ENCODE measurements at regions not wholly inside any gene's neighbourhood (a gene's known extent, or its start where the extent isn't known, plus 50 kb on each side); places are given as distances from the start of the nearest gene placed in this dataset.

- no peaks in the 10 kb centered on the region for H3K36me3 ChIP-seq (ENCODE audit: control insufficient read depth, insufficient read depth, low read length)
- no peaks in the 10 kb centered on the region for H3K27me3 ChIP-seq (ENCODE audit: control insufficient read depth, insufficient read depth, low read length)
- DNase-seq (ENCODE audit: low read depth, low spot score) = no peak
- no peaks in the 10 kb centered on the region for H3K4me1 ChIP-seq (ENCODE audit: control insufficient read depth, insufficient read depth, low read length)
- WGBS (ENCODE audit: insufficient coverage, insufficient read length) = no CpG with 5 or more reads among the region's 2 CpGs
- H3K9me3 ChIP-seq (ENCODE audit: control insufficient read depth, insufficient read depth, low read length) = no peaks in the 10 kb centered on the region
- H3K4me3 ChIP-seq (ENCODE audit: low read length) = no peak overlapping the region
- H3K27ac ChIP-seq (ENCODE audit: low read length) = no peak overlapping the region
These were observed 516.3 kb downstream of the SLITRK6 start for GRCh38 chr13:85282876-85283275.

GRCh38 chr13:85278851-85279250, 520.4 kb downstream of the SLITRK6 start:
- Histone ChIP-seq H3K4me1 (ENCODE audit: control insufficient read depth, insufficient read depth, low read length) (no peaks in the 10 kb centered on the region), H3K9me3 (ENCODE audit: control insufficient read depth, insufficient read depth, low read length) (no peaks in the 10 kb centered on the region), H3K4me3 (ENCODE audit: low read length) (no peak overlapping the region), H3K27ac (ENCODE audit: low read length) (no peak overlapping the region), H3K27me3 (ENCODE audit: control insufficient read depth, insufficient read depth, low read length) (no peaks in the 10 kb centered on the region), H3K36me3 (ENCODE audit: control insufficient read depth, insufficient read depth, low read length) (no peaks in the 10 kb centered on the region)
- DNase-seq (ENCODE audit: low read depth, low spot score) = no peak
- no CpG with 5 or more reads among the region's 2 CpGs for WGBS (ENCODE audit: insufficient coverage, insufficient read length)

- DNase-seq (ENCODE audit: low read depth, low spot score) = no peak
- Histone ChIP-seq H3K36me3 (ENCODE audit: control insufficient read depth, insufficient read depth, low read length) (no peaks in the 10 kb centered on the region), H3K27me3 (ENCODE audit: control insufficient read depth, insufficient read depth, low read length) (no peaks in the 10 kb centered on the region), H3K4me1 (ENCODE audit: control insufficient read depth, insufficient read depth, low read length) (no peaks in the 10 kb centered on the region), H3K4me3 (ENCODE audit: low read length) (no peak overlapping the region), H3K27ac (ENCODE audit: low read length) (no peak overlapping the region), H3K9me3 (ENCODE audit: control insufficient read depth, insufficient read depth, low read length) (no peaks in the 10 kb centered on the region)
- WGBS (ENCODE audit: insufficient coverage, insufficient read length) = no CpG with 5 or more reads among the region's 1 CpG
These were observed 521.5 kb downstream of the SLITRK6 start for GRCh38 chr13:85277748-85278147.

GRCh38 chr13:85266771-85267170, 532.4 kb downstream of the SLITRK6 start:
- WGBS (ENCODE audit: insufficient coverage, insufficient read length) = no CpG with 5 or more reads among the region's 2 CpGs

GRCh38 chr13:85266331-85266730, 532.9 kb downstream of the SLITRK6 start:
- H3K27me3 ChIP-seq (ENCODE audit: control insufficient read depth, insufficient read depth, low read length) = no peaks in the 10 kb centered on the region
- no peaks in the 10 kb centered on the region for H3K4me1 ChIP-seq (ENCODE audit: control insufficient read depth, insufficient read depth, low read length)
- no CpG with 5 or more reads among the region's 1 CpG for WGBS (ENCODE audit: insufficient coverage, insufficient read length)
- no peak overlapping the region for H3K4me3 ChIP-seq (ENCODE audit: low read length)
- no peaks in the 10 kb centered on the region for H3K36me3 ChIP-seq (ENCODE audit: control insufficient read depth, insufficient read depth, low read length)
- H3K9me3 ChIP-seq (ENCODE audit: control insufficient read depth, insufficient read depth, low read length) = no peaks in the 10 kb centered on the region
- no peak for DNase-seq (ENCODE audit: low read depth, low spot score)
- no peak overlapping the region for H3K27ac ChIP-seq (ENCODE audit: low read length)

More at GRCh38 chr13:85266771-85267170, 532.4 kb downstream of the SLITRK6 start:
- Histone ChIP-seq H3K36me3 (ENCODE audit: control insufficient read depth, insufficient read depth, low read length) (no peaks in the 10 kb centered on the region), H3K27ac (ENCODE audit: low read length) (no peak overlapping the region), H3K4me3 (ENCODE audit: low read length) (no peak overlapping the region), H3K4me1 (ENCODE audit: control insufficient read depth, insufficient read depth, low read length) (no peaks in the 10 kb centered on the region), H3K27me3 (ENCODE audit: control insufficient read depth, insufficient read depth, low read length) (no peaks in the 10 kb centered on the region), H3K9me3 (ENCODE audit: control insufficient read depth, insufficient read depth, low read length) (no peaks in the 10 kb centered on the region)
- no peak for DNase-seq (ENCODE audit: low read depth, low spot score)

- H3K4me3 ChIP-seq (ENCODE audit: low read length) = no peak overlapping the region
- no peaks in the 10 kb centered on the region for H3K36me3 ChIP-seq (ENCODE audit: control insufficient read depth, insufficient read depth, low read length)
- H3K27ac ChIP-seq (ENCODE audit: low read length) = no peak overlapping the region
- H3K9me3 ChIP-seq (ENCODE audit: control insufficient read depth, insufficient read depth, low read length) = no peaks in the 10 kb centered on the region
- H3K27me3 ChIP-seq (ENCODE audit: control insufficient read depth, insufficient read depth, low read length) = no peaks in the 10 kb centered on the region
- no peaks in the 10 kb centered on the region; the same call in 1 of the 2 replicates for H3K4me1 ChIP-seq (ENCODE audit: control insufficient read depth, insufficient read depth, low read length)
- WGBS (ENCODE audit: insufficient coverage, insufficient read length) = no CpG with 5 or more reads among the region's 3 CpGs
- DNase-seq (ENCODE audit: low read depth, low spot score) = no peak
These were observed 533.9 kb downstream of the SLITRK6 start for GRCh38 chr13:85265296-85265695.

GRCh38 chr13:85262499-85262898, 536.7 kb downstream of the SLITRK6 start:
- no peak for DNase-seq (ENCODE audit: low read depth, low spot score)
- WGBS (ENCODE audit: insufficient coverage, insufficient read length) = no CpG with 5 or more reads among the region's 2 CpGs
- H3K27ac ChIP-seq (ENCODE audit: low read length) = no peak overlapping the region
- no peaks in the 10 kb centered on the region for H3K9me3 ChIP-seq (ENCODE audit: control insufficient read depth, insufficient read depth, low read length)
- H3K36me3 ChIP-seq (ENCODE audit: control insufficient read depth, insufficient read depth, low read length) = no peaks in the 10 kb centered on the region
- no peaks in the 10 kb centered on the region; the same call in 1 of the 2 replicates for H3K4me1 ChIP-seq (ENCODE audit: control insufficient read depth, insufficient read depth, low read length)
- no peak overlapping the region for H3K4me3 ChIP-seq (ENCODE audit: low read length)
- no peaks in the 10 kb centered on the region for H3K27me3 ChIP-seq (ENCODE audit: control insufficient read depth, insufficient read depth, low read length)

- no peak overlapping the region for H3K4me3 ChIP-seq (ENCODE audit: low read length)
- no CpG with 5 or more reads among the region's 1 CpG for WGBS (ENCODE audit: insufficient coverage, insufficient read length)
- no peak for DNase-seq (ENCODE audit: low read depth, low spot score)
These were observed 537.4 kb downstream of the SLITRK6 start for GRCh38 chr13:85261757-85262346.

GRCh38 chr13:85260896-85261295, 538.3 kb downstream of the SLITRK6 start:
- no peaks in the 10 kb centered on the region for H3K36me3 ChIP-seq (ENCODE audit: control insufficient read depth, insufficient read depth, low read length)
- no peaks in the 10 kb centered on the region; the same call in 1 of the 2 replicates for H3K4me1 ChIP-seq (ENCODE audit: control insufficient read depth, insufficient read depth, low read length)
- H3K27ac ChIP-seq (ENCODE audit: low read length) = no peak overlapping the region
- WGBS (ENCODE audit: insufficient coverage, insufficient read length) = no CpG with 5 or more reads among the region's 1 CpG
- no peak for DNase-seq (ENCODE audit: low read depth, low spot score)
- no peak overlapping the region for H3K4me3 ChIP-seq (ENCODE audit: low read length)
- H3K9me3 ChIP-seq (ENCODE audit: control insufficient read depth, insufficient read depth, low read length) = no peaks in the 10 kb centered on the region
- no peaks in the 10 kb centered on the region for H3K27me3 ChIP-seq (ENCODE audit: control insufficient read depth, insufficient read depth, low read length)

More at GRCh38 chr13:85261757-85262346, 537.4 kb downstream of the SLITRK6 start:
- Histone ChIP-seq H3K27me3 (ENCODE audit: control insufficient read depth, insufficient read depth, low read length) (no peaks in the 10 kb centered on the region), H3K9me3 (ENCODE audit: control insufficient read depth, insufficient read depth, low read length) (no peaks in the 10 kb centered on the region), H3K36me3 (ENCODE audit: control insufficient read depth, insufficient read depth, low read length) (no peaks in the 10 kb centered on the region), H3K27ac (ENCODE audit: low read length) (no peak overlapping the region), H3K4me1 (ENCODE audit: control insufficient read depth, insufficient read depth, low read length) (no peaks in the 10 kb centered on the region; the same call in 1 of the 2 replicates)

- no peaks in the 10 kb centered on the region; the same call in 1 of the 2 replicates for H3K4me1 ChIP-seq (ENCODE audit: control insufficient read depth, insufficient read depth, low read length)
- WGBS (ENCODE audit: insufficient coverage, insufficient read length) = no CpG with 5 or more reads among the region's 2 CpGs
- no peaks in the 10 kb centered on the region for H3K27me3 ChIP-seq (ENCODE audit: control insufficient read depth, insufficient read depth, low read length)
- H3K27ac ChIP-seq (ENCODE audit: low read length) = no peak overlapping the region
- DNase-seq (ENCODE audit: low read depth, low spot score) = no peak
- H3K9me3 ChIP-seq (ENCODE audit: control insufficient read depth, insufficient read depth, low read length) = no peaks in the 10 kb centered on the region
- no peaks in the 10 kb centered on the region for H3K36me3 ChIP-seq (ENCODE audit: control insufficient read depth, insufficient read depth, low read length)
- no peak overlapping the region for H3K4me3 ChIP-seq (ENCODE audit: low read length)
These were observed 543.2 kb downstream of the SLITRK6 start for GRCh38 chr13:85255978-85256377.

- no peaks in the 10 kb centered on the region for H3K9me3 ChIP-seq (ENCODE audit: control insufficient read depth, insufficient read depth, low read length)
- H3K4me1 ChIP-seq (ENCODE audit: control insufficient read depth, insufficient read depth, low read length) = no peaks in the 10 kb centered on the region
- no peaks in the 10 kb centered on the region for H3K27me3 ChIP-seq (ENCODE audit: control insufficient read depth, insufficient read depth, low read length)
- H3K27ac ChIP-seq (ENCODE audit: low read length) = no peak overlapping the region
- H3K36me3 ChIP-seq (ENCODE audit: control insufficient read depth, insufficient read depth, low read length) = no peaks in the 10 kb centered on the region
- no peak overlapping the region for H3K4me3 ChIP-seq (ENCODE audit: low read length)
- no peak for DNase-seq (ENCODE audit: low read depth, low spot score)
- no CpG with 5 or more reads among the region's 6 CpGs for WGBS (ENCODE audit: insufficient coverage, insufficient read length)
These were observed 544.6 kb downstream of the SLITRK6 start for GRCh38 chr13:85254641-85255040.

All from iPS DF 6.9 (cell line).